ENCODE measurements at regions not wholly inside any gene's neighbourhood (a gene's known extent, or its start where the extent isn't known, plus 50 kb on each side); places are given as distances from the start of the nearest gene placed in this dataset.

- TF ChIP-seq CTCF (IDR thresholded peaks at IDR 0.05) (no peak), EP300 (IDR thresholded peaks at IDR 0.05; ENCODE audit: low read depth) (no peak), POLR2A (IDR thresholded peaks at IDR 0.05) (no peak)
Measured at GRCh38 chrX:114071412-114071811, 512.5 kb upstream of the HTR2C start.
